NCI-H345 treated with DMSO at 0.1 percent for 48 hours (cell line): ENCODE measurements at regions not wholly inside any gene's neighbourhood (a gene's known extent, or its start where the extent isn't known, plus 50 kb on each side); places are given as distances from the start of the nearest gene placed in this dataset.
"Not testable (repeated sequence)": the region's sequence is repeated elsewhere in the genome, so short reads cannot be mapped to it uniquely, and the experiment has no call there.

Experiments
- DNase-seq: peaks from one replicate; lab custom pipeline; 2025; ENCODE audit not compliant: unreplicated experiment; lab: John Stamatoyannopoulos, UW

GRCh38 chr6:92952111-92952510 is 467.2 kb downstream of the EPHA7 start:
- DNase-seq: not testable (repeated sequence)

- DNase-seq: no peak
These were observed 473.6 kb downstream of the EPHA7 start for GRCh38 chr6:92945799-92946198.

- DNase-seq: no peak
These were observed 475.2 kb downstream of the EPHA7 start for GRCh38 chr6:92944132-92944531.

DNA sequence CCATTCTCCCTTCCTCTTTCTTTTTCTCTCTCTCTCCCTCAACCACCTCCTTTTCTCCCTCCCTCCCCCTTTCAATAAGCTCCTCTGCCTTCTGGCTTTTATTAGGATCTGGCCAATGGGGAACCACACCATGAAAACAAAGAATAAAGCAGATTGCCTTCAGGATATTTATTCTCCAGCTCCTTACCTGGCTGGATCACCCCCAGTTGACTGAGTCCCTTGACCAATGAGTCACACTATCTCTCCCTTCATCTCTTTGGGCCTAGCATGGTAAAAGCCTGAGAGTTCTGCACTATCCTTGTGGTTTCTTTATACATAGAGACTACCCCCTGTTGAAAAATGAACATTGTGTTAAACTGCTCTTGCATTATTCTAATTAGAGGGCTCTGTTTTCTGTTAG is 476.8 kb downstream of the EPHA7 start:
- DNase-seq: no peak

DNA sequence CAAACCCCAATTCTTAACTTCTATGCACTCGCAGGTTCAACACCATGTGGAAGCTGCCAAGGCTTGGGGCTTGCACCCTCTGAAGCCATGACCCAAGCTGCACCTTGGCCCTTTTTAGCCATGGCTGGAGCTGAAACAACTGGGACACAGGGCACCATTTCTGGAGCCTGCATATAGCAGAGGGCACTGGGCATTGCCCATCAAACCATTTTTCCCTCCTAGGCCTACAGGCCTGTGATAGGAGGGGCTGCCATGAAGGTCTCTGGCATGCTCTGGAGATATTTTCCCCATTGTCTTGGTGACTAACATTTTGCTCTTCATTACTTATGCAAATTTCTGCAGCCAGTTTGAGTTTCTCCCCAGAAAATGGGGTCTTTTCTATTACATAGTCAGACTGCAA is 484.7 kb downstream of the EPHA7 start:
- no peak for DNase-seq

DNA sequence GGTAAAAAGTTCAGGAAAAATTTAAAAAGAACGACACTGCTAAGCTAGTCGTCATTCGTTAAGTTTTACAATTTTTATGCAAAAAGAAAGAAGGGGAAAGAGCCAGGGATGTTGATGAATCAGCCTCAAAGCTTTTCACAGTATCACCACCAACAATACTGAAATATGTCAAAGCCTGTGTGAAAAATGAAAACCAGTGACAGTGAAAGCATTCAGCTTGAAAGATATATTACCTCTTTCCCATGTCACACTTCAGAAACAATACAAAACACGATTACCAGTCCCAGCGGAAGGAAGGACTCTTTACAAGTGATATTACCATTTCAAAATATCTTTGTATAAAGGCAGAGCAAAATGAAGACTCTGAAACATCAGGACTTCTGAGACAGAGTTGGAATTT is 489.2 kb downstream of the EPHA7 start:
- DNase-seq: no peak

GRCh38 chr6:92922216-92922806 is 497.0 kb downstream of the EPHA7 start:
- DNase-seq: no peak

GRCh38 chr6:92915466-92915865 is 503.9 kb downstream of the EPHA7 start:
- DNase-seq: no peak

GRCh38 chr6:92911301-92911700 is 508.1 kb downstream of the EPHA7 start:
- no peak for DNase-seq

GRCh38 chr6:92910646-92911045 is 508.7 kb downstream of the EPHA7 start:
- no peak for DNase-seq

- DNase-seq: no peak
These were observed 513.0 kb downstream of the EPHA7 start for GRCh38 chr6:92906385-92906784.

DNA sequence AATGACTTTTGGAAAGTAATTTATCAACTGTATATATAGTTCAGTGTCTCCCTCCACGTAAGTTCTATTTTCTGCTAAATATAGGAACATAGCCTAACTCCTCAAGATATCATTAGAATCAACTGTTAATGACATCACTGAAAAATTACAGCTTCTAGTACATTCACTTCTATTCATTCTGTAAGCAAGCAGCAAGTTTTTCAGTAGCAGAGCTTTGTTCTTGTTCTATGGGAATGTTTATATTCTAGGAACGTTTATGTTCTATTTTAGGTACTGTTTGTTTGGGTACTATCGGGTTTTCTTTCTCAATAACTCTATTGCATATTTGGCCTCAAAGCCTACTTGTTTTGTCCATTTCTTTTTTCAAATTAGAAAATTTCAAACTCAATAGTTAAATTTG is 525.6 kb downstream of the EPHA7 start:
- DNase-seq: no peak

GRCh38 chr6:92892626-92893170 is 526.7 kb downstream of the EPHA7 start:
- no peak for DNase-seq

DNA sequence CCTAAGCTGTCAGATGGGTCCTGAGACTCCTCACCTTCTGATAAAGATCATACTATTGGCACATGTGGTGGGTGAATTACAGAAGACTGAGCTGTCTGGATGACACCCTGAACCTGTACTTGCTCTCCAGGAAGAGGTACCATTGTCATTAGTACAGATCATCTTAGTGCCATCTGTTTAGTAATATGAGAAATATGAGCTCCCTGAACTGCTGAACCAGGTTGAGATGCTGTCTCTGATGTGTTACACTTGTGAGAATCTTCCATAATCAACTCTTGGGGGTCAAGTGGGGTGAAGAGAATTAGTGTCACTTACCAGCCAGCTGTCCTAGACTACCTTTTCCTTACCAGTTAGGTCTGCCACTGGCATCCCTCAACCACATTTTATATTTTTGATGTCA is 531.0 kb downstream of the EPHA7 start:
- no peak for DNase-seq

DNA sequence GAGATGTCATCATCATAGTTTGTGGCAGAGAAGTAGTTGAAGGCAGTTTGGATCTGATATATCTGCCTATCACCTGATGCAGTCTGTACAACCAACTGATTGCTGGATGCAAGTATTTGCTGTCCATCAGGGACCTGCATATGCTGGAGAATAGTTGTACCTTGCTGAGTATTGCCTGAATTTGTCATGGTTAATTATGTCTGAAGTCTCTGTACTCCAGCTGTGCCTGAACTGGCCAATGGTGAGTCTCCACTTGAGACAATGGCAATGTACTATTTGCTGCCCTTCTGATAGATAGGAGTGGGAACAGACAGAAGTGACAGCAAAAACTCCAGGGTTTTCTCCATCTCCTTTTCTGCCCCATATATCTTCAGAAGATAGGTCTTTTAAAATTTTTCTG is 531.5 kb downstream of the EPHA7 start:
- no peak for DNase-seq

- no peak for DNase-seq
These were observed 539.8 kb downstream of the EPHA7 start for GRCh38 chr6:92879526-92879925.

GRCh38 chr6:92864966-92865555 is 554.3 kb downstream of the EPHA7 start:
- DNase-seq: no peak

DNA sequence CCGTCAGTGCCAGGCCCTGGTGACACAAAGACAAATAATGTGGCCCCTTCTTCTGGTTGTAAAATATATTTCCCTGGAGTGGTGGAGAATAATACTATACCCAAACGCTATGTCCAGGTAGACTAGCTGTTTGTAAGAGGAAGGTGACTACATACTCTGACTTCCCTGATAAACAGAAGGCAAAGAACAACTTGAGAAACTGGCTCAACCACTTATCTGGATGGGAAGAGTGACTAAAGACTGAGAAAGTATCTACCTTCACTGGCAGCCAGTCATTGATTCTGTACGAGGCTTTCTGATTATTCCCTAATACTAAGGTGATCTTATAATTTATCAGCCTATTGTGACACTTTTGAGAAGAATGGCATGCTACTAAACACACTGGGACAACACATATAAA is 569.7 kb downstream of the EPHA7 start:
- DNase-seq: no peak

DNA sequence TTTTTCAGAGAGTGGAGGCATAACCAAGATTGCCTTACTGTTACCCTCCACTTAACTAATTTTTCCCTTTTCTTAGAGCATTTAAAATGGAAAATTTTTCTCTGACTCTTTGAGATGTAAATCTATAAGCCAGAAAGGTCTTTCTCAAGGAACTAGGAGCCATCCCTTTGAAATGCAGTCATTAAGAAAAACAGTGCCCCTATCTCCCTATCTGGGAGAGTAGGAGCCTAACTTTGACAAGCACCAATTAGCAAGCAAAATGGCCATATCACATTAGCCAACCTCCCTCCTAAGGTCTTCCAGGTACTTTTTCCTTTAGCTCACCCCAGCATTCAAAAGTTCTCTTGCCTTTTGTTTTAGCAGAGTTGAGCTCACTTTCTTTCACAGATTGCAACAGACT is 570.5 kb downstream of the EPHA7 start:
- no peak for DNase-seq

DNA sequence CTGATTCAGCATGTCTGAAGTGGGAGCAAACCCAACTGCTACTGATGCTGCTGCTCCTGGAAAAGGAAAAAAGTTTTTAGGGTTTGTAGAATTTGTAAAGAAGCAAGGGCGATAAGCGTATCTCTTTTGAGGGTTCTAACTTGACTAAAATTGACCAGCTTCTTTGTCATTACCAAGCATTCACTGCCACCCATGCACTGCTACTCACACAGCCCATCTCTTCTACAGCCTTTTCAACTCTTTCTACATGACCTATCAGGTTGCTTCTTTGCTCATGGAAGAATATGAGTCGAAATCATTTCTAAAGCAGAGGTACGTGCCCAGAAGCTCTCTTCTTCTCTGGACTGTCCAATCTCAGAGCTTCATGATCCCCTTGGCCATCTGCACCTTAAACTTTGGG is 570.9 kb downstream of the EPHA7 start:
- DNase-seq: no peak

GRCh38 chr6:92847988-92848387 is 571.4 kb downstream of the EPHA7 start:
- DNase-seq: no peak

GRCh38 chr6:92840246-92840930 is 579.0 kb downstream of the EPHA7 start:
- no peak for DNase-seq
